Left ventricle myocardium inferior (tissue), 1 donor: ENCODE measurements at regions not wholly inside any gene's neighbourhood (a gene's known extent, or its start where the extent isn't known, plus 50 kb on each side); places are given as distances from the start of the nearest gene placed in this dataset.

Experiments used
- DNase-seq: peaks from one replicate; pipeline ENCODE4 v3.0.0-alpha.2; 2020
- H3K27ac ChIP-seq: fragments of 200-600 bp; replicated peaks from 2 replicates; pipeline ENCODE4 v1.8.0; 2021
- H3K27me3 ChIP-seq: fragments of 200-600 bp; 2 replicates; pipeline ENCODE4 v1.8.0; 2021; ENCODE audit warnings: low read depth
- H3K36me3 ChIP-seq: fragments of 200-600 bp; 2 replicates; pipeline ENCODE4 v1.8.0; 2021
- H3K4me1 ChIP-seq: fragments of 200-600 bp; 2 replicates; pipeline ENCODE4 v1.8.0; 2021
- H3K4me3 ChIP-seq: fragments of 200-600 bp; 2 replicates; pipeline ENCODE4 v1.8.0; 2021; ENCODE audit warnings: mild to moderate bottlenecking, moderate library complexity
- H3K9me3 ChIP-seq: fragments of 200-600 bp; replicated peaks from 2 replicates; pipeline ENCODE4 v1.8.0; 2021
- CTCF ChIP-seq: fragments of 200-600 bp; IDR thresholded peaks from 2 replicates; pipeline ENCODE4 v1.8.0; 2021; ENCODE audit warnings: antibody characterized with exemption, mild to moderate bottlenecking, borderline replicate concordance
- intact Hi-C: fragments of 100-400 bp; cut with micrococcal nuclease; formaldehyde crosslinking; loops from one replicate; pipeline ENCODE4 v1.11.0; 2022
- donor health status: DM: no; HTN: yes; CAD: no; lungs with severe emphysema.

- no peak for TF ChIP-seq CTCF
- intact Hi-C loops: no loop called here
Measured at GRCh38 chr5:51131266-51131665, 252.0 kb upstream of the ISL1 start.

GRCh38 chr5:51138164-51138563, 245.1 kb upstream of the ISL1 start:
- intact Hi-C loops: no loop called here
- Histone ChIP-seq H3K27me3 (peaks cover 5% of the 10 kb centered on the region), H3K27ac (no peak overlapping the region), H3K9me3 (no peaks in the 10 kb centered on the region), H3K36me3 (no peaks in the 10 kb centered on the region), H3K4me3 (no peak overlapping the region), H3K4me1 (no peaks in the 10 kb centered on the region)
- no peak for TF ChIP-seq CTCF
- DNase-seq: no peak

More at GRCh38 chr5:51131266-51131665, 252.0 kb upstream of the ISL1 start:
- no peak for DNase-seq
- H3K9me3 ChIP-seq: no peaks in the 10 kb centered on the region
- no peak overlapping the region for H3K4me3 ChIP-seq
- peaks cover under 1% of the 10 kb centered on the region for H3K27me3 ChIP-seq
- no peak overlapping the region for H3K27ac ChIP-seq
- H3K4me1 ChIP-seq: no peaks in the 10 kb centered on the region
- H3K36me3 ChIP-seq: no peaks in the 10 kb centered on the region

- Histone ChIP-seq H3K27me3 (no peaks in the 10 kb centered on the region), H3K36me3 (no peaks in the 10 kb centered on the region), H3K4me3 (no peak overlapping the region), H3K27ac (no peak overlapping the region), H3K4me1 (no peaks in the 10 kb centered on the region), H3K9me3 (peaks cover 57% of the 10 kb centered on the region)
- intact Hi-C loops: no loop called here
- no peak for DNase-seq
- TF ChIP-seq CTCF: no peak
Measured at GRCh38 chr5:51148437-51148836, 234.8 kb upstream of the ISL1 start.

GRCh38 chr5:51156222-51156621, 227.0 kb upstream of the ISL1 start:
- Histone ChIP-seq H3K36me3 (no peaks in the 10 kb centered on the region), H3K4me1 (no peaks in the 10 kb centered on the region), H3K9me3 (peaks cover 23% of the 10 kb centered on the region), H3K27me3 (no peaks in the 10 kb centered on the region), H3K27ac (no peak overlapping the region), H3K4me3 (no peak overlapping the region)
- no peak for TF ChIP-seq CTCF
- intact Hi-C loops: no loop called here
- no peak for DNase-seq

GRCh38 chr5:51156838-51157237, 226.4 kb upstream of the ISL1 start:
- no peak for TF ChIP-seq CTCF
- Histone ChIP-seq H3K27ac (no peak overlapping the region), H3K36me3 (no peaks in the 10 kb centered on the region), H3K9me3 (peaks cover 27% of the 10 kb centered on the region), H3K4me1 (no peaks in the 10 kb centered on the region), H3K27me3 (no peaks in the 10 kb centered on the region), H3K4me3 (no peak overlapping the region)
- DNase-seq: no peak
- intact Hi-C loops: no loop called here

- no peak for TF ChIP-seq CTCF
- intact Hi-C loops: no loop called here
Measured at GRCh38 chr5:51159164-51159563, 224.1 kb upstream of the ISL1 start.

More at GRCh38 chr5:51159164-51159563, 224.1 kb upstream of the ISL1 start:
- H3K4me1 ChIP-seq: no peaks in the 10 kb centered on the region
- no peak for DNase-seq
- peaks cover 46% of the 10 kb centered on the region for H3K9me3 ChIP-seq
- no peak overlapping the region for H3K27ac ChIP-seq
- no peaks in the 10 kb centered on the region for H3K27me3 ChIP-seq
- no peaks in the 10 kb centered on the region for H3K36me3 ChIP-seq
- no peak overlapping the region for H3K4me3 ChIP-seq
